ENCODE measurements at regions not wholly inside any gene's neighbourhood (a gene's known extent, or its start where the extent isn't known, plus 50 kb on each side); places are given as distances from the start of the nearest gene placed in this dataset.

DNA sequence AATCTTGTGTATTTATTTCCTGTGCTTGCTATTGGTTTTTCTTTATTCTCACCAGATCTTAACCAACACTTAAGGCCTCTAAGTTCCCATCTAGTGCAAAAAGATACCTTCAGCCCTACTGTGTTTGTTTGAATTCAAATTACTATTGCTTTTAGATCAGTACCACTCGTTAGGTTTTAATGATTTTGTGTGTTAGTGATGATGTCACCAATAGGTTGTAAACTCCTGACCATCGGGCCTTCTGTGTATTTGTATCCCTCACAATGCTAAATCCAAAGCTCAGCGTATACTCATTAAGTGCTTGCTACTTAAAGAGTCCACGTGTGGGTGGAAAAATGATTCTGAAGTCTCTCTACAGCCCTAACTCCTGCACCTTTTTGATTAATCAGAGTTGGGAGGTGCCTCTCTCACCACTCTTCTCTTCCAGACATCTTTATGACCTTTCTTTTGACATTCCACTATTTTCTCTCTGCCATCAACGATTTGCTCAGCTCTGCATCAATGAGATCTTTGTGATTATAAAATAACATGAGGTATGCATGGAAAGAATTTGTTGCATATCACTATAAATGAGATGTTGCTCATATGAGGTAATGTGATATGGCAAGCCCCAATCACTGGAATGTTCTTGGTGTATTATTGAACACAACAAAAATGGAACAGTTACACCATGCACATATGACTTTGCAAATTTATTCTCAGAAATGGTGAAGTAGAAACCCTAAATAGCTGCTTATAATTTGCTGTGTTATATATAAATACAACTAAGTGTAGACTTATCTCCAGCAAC, 55.1 kb upstream of the LAMA2 start:
- no peaks in the 10 kb centered on the region for H3K9me3 ChIP-seq
- no peak overlapping the region for H3K27ac ChIP-seq
- H3K4me1 ChIP-seq (replicated peaks) = no peaks in the 10 kb centered on the region
- H3K4me3 ChIP-seq = no peak overlapping the region
- intact Hi-C loops (cut with DNase I) = no loop called here
- DNase-seq (ENCODE audit: low spot score) = no peak
- no peak for TF ChIP-seq POLR2AphosphoS5 (IDR thresholded peaks at IDR 0.05)
- TF ChIP-seq, protein P1, sequence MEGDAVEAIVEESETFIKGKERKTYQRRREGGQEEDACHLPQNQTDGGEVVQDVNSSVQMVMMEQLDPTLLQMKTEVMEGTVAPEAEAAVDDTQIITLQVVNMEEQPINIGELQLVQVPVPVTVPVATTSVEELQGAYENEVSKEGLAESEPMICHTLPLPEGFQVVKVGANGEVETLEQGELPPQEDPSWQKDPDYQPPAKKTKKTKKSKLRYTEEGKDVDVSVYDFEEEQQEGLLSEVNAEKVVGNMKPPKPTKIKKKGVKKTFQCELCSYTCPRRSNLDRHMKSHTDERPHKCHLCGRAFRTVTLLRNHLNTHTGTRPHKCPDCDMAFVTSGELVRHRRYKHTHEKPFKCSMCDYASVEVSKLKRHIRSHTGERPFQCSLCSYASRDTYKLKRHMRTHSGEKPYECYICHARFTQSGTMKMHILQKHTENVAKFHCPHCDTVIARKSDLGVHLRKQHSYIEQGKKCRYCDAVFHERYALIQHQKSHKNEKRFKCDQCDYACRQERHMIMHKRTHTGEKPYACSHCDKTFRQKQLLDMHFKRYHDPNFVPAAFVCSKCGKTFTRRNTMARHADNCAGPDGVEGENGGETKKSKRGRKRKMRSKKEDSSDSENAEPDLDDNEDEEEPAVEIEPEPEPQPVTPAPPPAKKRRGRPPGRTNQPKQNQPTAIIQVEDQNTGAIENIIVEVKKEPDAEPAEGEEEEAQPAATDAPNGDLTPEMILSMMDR (IDR thresholded peaks at IDR 0.05) = no peak
- no peak for TF ChIP-seq POLR2A (IDR thresholded peaks at IDR 0.05)
- 71% methylated on average over 5 of the region's 5 CpGs for WGBS
- no peaks in the 10 kb centered on the region for H3K36me3 ChIP-seq
- no peaks in the 10 kb centered on the region for H3K27me3 ChIP-seq (replicated peaks; ENCODE audit: insufficient read depth)

DNA sequence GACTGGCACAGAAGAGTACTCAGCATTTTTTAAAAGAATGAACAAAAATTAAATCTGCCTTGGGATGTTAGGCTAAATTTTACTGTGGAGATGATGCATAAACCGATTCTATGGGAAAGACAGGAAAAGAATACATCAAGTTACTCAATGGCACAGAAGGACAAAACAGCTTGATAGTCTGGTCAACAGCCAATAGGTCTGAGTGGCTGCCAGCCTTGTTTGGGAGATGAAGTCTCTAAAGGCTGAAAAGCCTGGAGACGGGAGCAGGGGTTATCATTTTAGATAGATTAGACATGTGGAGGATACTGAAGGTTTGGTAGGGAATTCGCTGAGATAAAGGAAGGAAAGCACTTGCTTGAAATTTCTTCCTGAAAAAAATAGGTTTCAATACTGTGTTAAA, 56.3 kb upstream of the LAMA2 start:
- no peaks in the 10 kb centered on the region for H3K4me1 ChIP-seq (replicated peaks)
- H3K27me3 ChIP-seq (replicated peaks; ENCODE audit: insufficient read depth) = no peaks in the 10 kb centered on the region
- no peak overlapping the region for H3K4me3 ChIP-seq
- no peaks in the 10 kb centered on the region for H3K9me3 ChIP-seq
- no peaks in the 10 kb centered on the region for H3K36me3 ChIP-seq
- H3K27ac ChIP-seq = no peak overlapping the region
- TF ChIP-seq, protein P1 (IDR thresholded peaks at IDR 0.05) = no peak
- TF ChIP-seq POLR2AphosphoS5 (IDR thresholded peaks at IDR 0.05) (no peak), POLR2A (IDR thresholded peaks at IDR 0.05) (no peak)
- intact Hi-C loops (cut with DNase I) = no loop called here
- DNase-seq (ENCODE audit: low spot score) = no peak
- 92% methylated on average over 3 of the region's 3 CpGs for WGBS

DNA sequence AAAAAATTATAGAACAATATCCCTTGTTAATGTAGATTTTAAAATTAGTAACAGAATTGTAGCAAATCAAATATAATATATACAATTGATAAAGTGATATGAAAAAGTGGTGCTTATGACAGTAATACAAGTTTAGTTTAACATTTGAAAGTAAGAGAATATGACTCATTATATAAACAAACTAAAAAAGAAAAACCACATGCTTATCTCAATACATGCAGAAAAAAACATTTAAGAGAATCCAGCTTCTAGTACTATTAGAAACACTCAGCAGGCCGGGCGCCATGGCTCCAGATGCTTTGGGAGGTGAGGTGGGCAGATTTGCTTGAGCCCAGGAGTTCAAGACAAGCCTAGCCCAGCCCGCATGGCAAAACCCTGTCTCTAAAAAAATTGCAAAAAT, 60.7 kb upstream of the LAMA2 start:
- Histone ChIP-seq H3K27ac (no peak overlapping the region), H3K4me3 (no peak overlapping the region), H3K36me3 (no peaks in the 10 kb centered on the region), H3K9me3 (no peaks in the 10 kb centered on the region), H3K27me3 (replicated peaks; ENCODE audit: insufficient read depth) (no peaks in the 10 kb centered on the region), H3K4me1 (replicated peaks) (no peaks in the 10 kb centered on the region)
- TF ChIP-seq, protein P1 (IDR thresholded peaks at IDR 0.05) = no peak
- TF ChIP-seq POLR2AphosphoS5 (IDR thresholded peaks at IDR 0.05) (no peak), POLR2A (IDR thresholded peaks at IDR 0.05) (no peak)
- no peak for DNase-seq (ENCODE audit: low spot score)
- WGBS = 86% methylated on average over 3 of the region's 3 CpGs
- intact Hi-C loops (cut with DNase I) = no loop called here

DNA sequence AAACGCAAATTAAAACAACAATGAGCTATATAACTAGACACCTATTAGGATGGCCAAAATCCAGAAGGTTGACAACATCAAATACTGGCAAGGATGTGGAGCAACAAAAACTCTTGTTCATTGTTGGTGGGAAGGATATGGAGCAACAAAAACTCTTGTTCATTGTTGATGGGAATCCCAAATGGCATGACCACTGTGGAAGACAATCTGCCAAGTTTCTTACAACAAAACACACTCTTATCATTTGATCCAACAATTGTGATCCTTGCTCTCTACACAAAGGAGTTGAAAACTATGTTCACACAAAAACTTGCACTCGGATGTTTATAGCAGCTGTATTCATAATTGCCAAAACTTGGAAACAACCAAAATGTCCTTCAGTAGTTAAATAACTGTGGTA, 61.8 kb upstream of the LAMA2 start:
- no peak for DNase-seq (ENCODE audit: low spot score)
- Histone ChIP-seq H3K27me3 (replicated peaks; ENCODE audit: insufficient read depth) (no peaks in the 10 kb centered on the region), H3K27ac (no peak overlapping the region), H3K4me1 (replicated peaks) (no peaks in the 10 kb centered on the region), H3K36me3 (no peaks in the 10 kb centered on the region), H3K4me3 (no peak overlapping the region), H3K9me3 (no peaks in the 10 kb centered on the region)
- WGBS = 60% methylated on average over 2 of the region's 2 CpGs
- TF ChIP-seq, protein P1 (IDR thresholded peaks at IDR 0.05) = no peak
- TF ChIP-seq POLR2A (IDR thresholded peaks at IDR 0.05) (no peak), POLR2AphosphoS5 (IDR thresholded peaks at IDR 0.05) (no peak)
- intact Hi-C loops (cut with DNase I) = no loop called here

DNA sequence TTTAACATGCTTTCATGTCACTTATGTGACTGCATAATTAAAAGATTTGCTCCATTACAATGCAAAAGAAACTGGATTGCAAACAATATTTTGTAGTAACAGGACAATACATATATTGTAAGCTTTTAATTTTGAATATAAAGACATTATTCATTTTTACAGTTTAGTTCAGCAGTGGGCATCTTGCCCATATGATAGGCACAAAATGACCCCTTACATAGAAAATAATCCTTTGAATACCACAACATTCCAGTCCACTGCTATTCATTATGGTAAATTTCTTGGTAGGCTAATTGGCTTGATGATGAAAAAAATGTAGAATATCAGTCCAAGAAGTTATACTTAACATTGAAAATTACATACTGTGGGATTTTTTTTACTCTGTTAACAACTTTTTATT, 74.1 kb upstream of the LAMA2 start:
- intact Hi-C loops (cut with DNase I) = loop anchor here (5.0 kb wide), 2 partner anchors 443 to 563 kb away; no protein-coding TSS in a partner anchor
- H3K9me3 ChIP-seq = no peaks in the 10 kb centered on the region
- no peaks in the 10 kb centered on the region for H3K36me3 ChIP-seq
- H3K27ac ChIP-seq = no peak overlapping the region
- no peak for DNase-seq (ENCODE audit: low spot score)
- H3K4me3 ChIP-seq = no peak overlapping the region
- H3K4me1 ChIP-seq (replicated peaks) = no peaks in the 10 kb centered on the region
- no peaks in the 10 kb centered on the region for H3K27me3 ChIP-seq (replicated peaks; ENCODE audit: insufficient read depth)
- TF ChIP-seq POLR2A (IDR thresholded peaks at IDR 0.05) (no peak), POLR2AphosphoS5 (IDR thresholded peaks at IDR 0.05) (no peak)
- TF ChIP-seq, protein P1 (IDR thresholded peaks at IDR 0.05) = no peak
